ENCODE measurements at regions not wholly inside any gene's neighbourhood (a gene's known extent, or its start where the extent isn't known, plus 50 kb on each side); places are given as distances from the start of the nearest gene placed in this dataset.

GRCh38 chr1:93758842-93759515 is 77.3 kb upstream of the BCAR3 start:
- TF ChIP-seq CTCF (IDR thresholded peaks at IDR 0.05; ENCODE audit: insufficient read depth, low read length, poor library complexity, severe bottlenecking) (no peak), EZH2phosphoT487 (conservative IDR thresholded peaks at IDR 0.05; ENCODE audit: low read length) (no peak)
